Keratinocyte (primary cell): ENCODE measurements at regions not wholly inside any gene's neighbourhood (a gene's known extent, or its start where the extent isn't known, plus 50 kb on each side); places are given as distances from the start of the nearest gene placed in this dataset.

Experiments
- DNase-seq: peaks from one replicate; pipeline ENCODE4 v3.0.0-alpha.2; 2011; ENCODE audit warnings: low read depth, missing footprints, low spot score
- FAIRE-seq: peaks from 2 replicates; lab custom pipeline; 2011; peaks lifted over from hg19 to GRCh38; lab: Jason Lieb, UNC
- H2AFZ ChIP-seq: 2 replicates; pipeline ENCODE4 v1.6.0; 2012; ENCODE audit warnings: low read length, control low read depth, inconsistent platforms; ENCODE audit not compliant: control insufficient read depth
- H3K27ac ChIP-seq: 2 replicates; pipeline ENCODE4 v1.5.1; 2011; ENCODE audit warnings: low read length; ENCODE audit not compliant: control insufficient read depth, insufficient read depth
- H3K27me3 ChIP-seq: 3 replicates; pipeline ENCODE4 v1.6.0; 2011; ENCODE audit warnings: low read length; ENCODE audit not compliant: control insufficient read depth, insufficient read depth; ENCODE audit errors: extremely low read depth
- H3K36me3 ChIP-seq, 2 experiments: 2 replicates in 1 of 2; 3 replicates in 1 of 2; pipeline ENCODE4 v1.5.1; 2011; ENCODE audit warnings: low read length in 2 of 2, mild to moderate bottlenecking in 1 of 2; ENCODE audit not compliant: control insufficient read depth in 2 of 2, insufficient read depth in 2 of 2; ENCODE audit errors: extremely low read depth in 1 of 2
- H3K4me1 ChIP-seq: 3 replicates; pipeline ENCODE4 v1.5.1; 2011; ENCODE audit warnings: low read length; ENCODE audit not compliant: control insufficient read depth, insufficient read depth; ENCODE audit errors: extremely low read depth
- H3K4me2 ChIP-seq: 3 replicates; pipeline ENCODE4 v1.6.0; 2011; ENCODE audit warnings: low read depth, low read length; ENCODE audit not compliant: control insufficient read depth, insufficient read depth; ENCODE audit errors: extremely low read depth
- H3K4me3 ChIP-seq, 3 experiments: fragments of 200-600 bp in 1 of 3; sonication (generic) in 1 of 3; 2 replicates in 2 of 3; 3 replicates in 1 of 3; pipeline ENCODE4 v1.5.1; 2011 to 2016; ENCODE audit warnings: low read length in 3 of 3, mild to moderate bottlenecking in 3 of 3, control low read depth in 2 of 3, inconsistent platforms in 1 of 3, low read depth in 1 of 3, mixed read lengths in 1 of 3, mixed run types in 1 of 3, moderate library complexity in 1 of 3; ENCODE audit not compliant: control insufficient read depth in 2 of 3, insufficient read depth in 2 of 3; ENCODE audit errors: extremely low read depth in 1 of 3
- H3K79me2 ChIP-seq: 2 replicates; pipeline ENCODE4 v1.6.0; 2012; ENCODE audit warnings: low read length; ENCODE audit not compliant: control insufficient read depth, insufficient read depth
- H3K9ac ChIP-seq: 3 replicates; pipeline ENCODE4 v1.6.0; 2011; ENCODE audit warnings: low read length; ENCODE audit not compliant: control insufficient read depth, insufficient read depth; ENCODE audit errors: extremely low read depth
- H3K9me1 ChIP-seq: 3 replicates; pipeline ENCODE4 v1.6.0; 2011; ENCODE audit warnings: low read length; ENCODE audit not compliant: control insufficient read depth, insufficient read depth; ENCODE audit errors: extremely low read depth
- H3K9me3 ChIP-seq: 2 replicates; pipeline ENCODE4 v1.5.1; 2012; ENCODE audit warnings: low read depth, low read length; ENCODE audit not compliant: control insufficient read depth
- H4K20me1 ChIP-seq: 3 replicates; pipeline ENCODE4 v1.6.0; 2011; ENCODE audit warnings: low read length; ENCODE audit not compliant: control insufficient read depth, insufficient read depth; ENCODE audit errors: extremely low read depth
- EZH2 ChIP-seq: IDR thresholded peaks from one replicate; pipeline ENCODE4 v1.6.1; 2012; ENCODE audit warnings: inconsistent platforms, mild to moderate bottlenecking, low read length, moderate library complexity
- dilution Hi-C: fragments of 300-500 bp; cut with MboI; formaldehyde crosslinking; loops from one replicate; pipeline ENCODE4 v1.7.0; 2020; ENCODE audit warnings: low sequenced_read_pairs; ENCODE audit not compliant: extremely low pct_ligation_motif_present
- TF ChIP-seq, protein P1 (sequence below), 3 experiments: IDR thresholded peaks in 1 of 3; conservative IDR thresholded peaks in 1 of 3; optimal IDR thresholded peaks in 1 of 3; 2 replicates in 2 of 3; 3 replicates in 1 of 3; pipeline versions ENCODE3 to v1.5.1; 2011; ENCODE audit warnings: low read length in 3 of 3, mild to moderate bottlenecking in 3 of 3, moderate library complexity in 2 of 3, control low read depth in 1 of 3, inconsistent platforms in 1 of 3; ENCODE audit not compliant: insufficient read depth in 2 of 3; ENCODE audit errors: extremely low read depth in 1 of 3

DNA sequence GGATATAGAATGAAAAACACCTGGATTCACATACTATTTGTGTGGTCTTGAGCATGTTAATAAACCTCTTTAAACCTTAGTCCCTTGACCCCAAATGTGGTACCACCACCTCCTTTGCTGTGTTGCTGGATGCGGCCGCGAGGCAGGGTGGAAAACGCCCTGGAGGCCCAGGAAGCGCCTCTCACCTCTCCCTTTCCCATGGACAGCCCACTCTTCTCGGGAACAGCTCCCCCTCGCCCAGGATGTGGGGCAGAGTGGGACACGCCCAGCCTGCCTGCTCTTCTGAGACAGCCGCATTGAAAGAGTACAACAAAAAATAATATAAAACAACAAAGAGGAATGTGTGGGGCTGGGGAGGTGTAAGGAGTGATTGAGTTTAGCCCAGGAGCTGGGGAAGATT, 549.0 kb upstream of the ID2 start:
- peak overlapping the region; percentile 2 for H3K4me2 ChIP-seq
- no peak overlapping the region for H3K27ac ChIP-seq
- dilution Hi-C loops: no loop called here
- no peaks in the 10 kb centered on the region for H3K9me1 ChIP-seq
- H4K20me1 ChIP-seq: no peaks in the 10 kb centered on the region
- no peak for FAIRE-seq
- no peak overlapping the region for H3K9ac ChIP-seq
- no peak for DNase-seq
- TF ChIP-seq, protein P1, sequence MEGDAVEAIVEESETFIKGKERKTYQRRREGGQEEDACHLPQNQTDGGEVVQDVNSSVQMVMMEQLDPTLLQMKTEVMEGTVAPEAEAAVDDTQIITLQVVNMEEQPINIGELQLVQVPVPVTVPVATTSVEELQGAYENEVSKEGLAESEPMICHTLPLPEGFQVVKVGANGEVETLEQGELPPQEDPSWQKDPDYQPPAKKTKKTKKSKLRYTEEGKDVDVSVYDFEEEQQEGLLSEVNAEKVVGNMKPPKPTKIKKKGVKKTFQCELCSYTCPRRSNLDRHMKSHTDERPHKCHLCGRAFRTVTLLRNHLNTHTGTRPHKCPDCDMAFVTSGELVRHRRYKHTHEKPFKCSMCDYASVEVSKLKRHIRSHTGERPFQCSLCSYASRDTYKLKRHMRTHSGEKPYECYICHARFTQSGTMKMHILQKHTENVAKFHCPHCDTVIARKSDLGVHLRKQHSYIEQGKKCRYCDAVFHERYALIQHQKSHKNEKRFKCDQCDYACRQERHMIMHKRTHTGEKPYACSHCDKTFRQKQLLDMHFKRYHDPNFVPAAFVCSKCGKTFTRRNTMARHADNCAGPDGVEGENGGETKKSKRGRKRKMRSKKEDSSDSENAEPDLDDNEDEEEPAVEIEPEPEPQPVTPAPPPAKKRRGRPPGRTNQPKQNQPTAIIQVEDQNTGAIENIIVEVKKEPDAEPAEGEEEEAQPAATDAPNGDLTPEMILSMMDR (optimal IDR thresholded peaks at IDR 0.05 in 1 of 3, IDR thresholded peaks at IDR 0.05 in 1 of 3, conservative IDR thresholded peaks at IDR 0.05 in 1 of 3; ENCODE audit: extremely low read depth in 1 of 3, insufficient read depth in 2 of 3, low read length in 3 of 3): no peak
- no peak for TF ChIP-seq EZH2
- no peaks in the 10 kb centered on the region for H3K79me2 ChIP-seq
- H3K27me3 ChIP-seq: peaks cover 9% of the 10 kb centered on the region
- no peak overlapping the region for H3K4me3 ChIP-seq
- H3K9me3 ChIP-seq: no peaks in the 10 kb centered on the region
- H3K36me3 ChIP-seq: no peaks in the 10 kb centered on the region
- H2AFZ ChIP-seq: no peak overlapping the region
- no peaks in the 10 kb centered on the region for H3K4me1 ChIP-seq

GRCh38 chr2:8133363-8133762, 548.5 kb upstream of the ID2 start:
- no peaks in the 10 kb centered on the region for H3K4me1 ChIP-seq
- dilution Hi-C loops: no loop called here

More at GRCh38 chr2:8133363-8133762, 548.5 kb upstream of the ID2 start:
- no peak overlapping the region for H2AFZ ChIP-seq
- no peaks in the 10 kb centered on the region for H3K36me3 ChIP-seq
- no peak overlapping the region for H3K4me3 ChIP-seq
- H3K27ac ChIP-seq: no peak overlapping the region
- TF ChIP-seq EZH2: no peak
- TF ChIP-seq, protein P1 (optimal IDR thresholded peaks at IDR 0.05 in 1 of 3, IDR thresholded peaks at IDR 0.05 in 1 of 3, conservative IDR thresholded peaks at IDR 0.05 in 1 of 3; ENCODE audit: extremely low read depth in 1 of 3, insufficient read depth in 2 of 3, low read length in 3 of 3): peak in 1 of 3 experiments; percentile 13
- H3K4me2 ChIP-seq: no peak overlapping the region
- no peaks in the 10 kb centered on the region for H3K9me1 ChIP-seq
- H4K20me1 ChIP-seq: no peaks in the 10 kb centered on the region
- DNase-seq (no peak), FAIRE-seq (no peak)
- H3K9ac ChIP-seq: no peak overlapping the region
- no peaks in the 10 kb centered on the region for H3K79me2 ChIP-seq
- peaks cover 9% of the 10 kb centered on the region for H3K27me3 ChIP-seq
- no peaks in the 10 kb centered on the region for H3K9me3 ChIP-seq
